Left lobe of liver (tissue), 2 donors: ENCODE measurements at regions not wholly inside any gene's neighbourhood (a gene's known extent, or its start where the extent isn't known, plus 50 kb on each side); places are given as distances from the start of the nearest gene placed in this dataset.

Source experiments
- ATAC-seq: fragments of 200-7000 bp; cut with Tn5 transposase; one replicate; pipeline ENCODE4 v1.9.1; 2020; ENCODE audit warnings: mild to moderate bottlenecking, moderate library complexity
- DNase-seq: peaks from one replicate; pipeline ENCODE4 v3.0.0-alpha.2; 2020; ENCODE audit warnings: low spot score
- donor health status: DM: no; HTN: no; CAD: no; lungs with moderate emphysema.
- donor health status: DM: no; HTN: yes; CAD: no.

DNA sequence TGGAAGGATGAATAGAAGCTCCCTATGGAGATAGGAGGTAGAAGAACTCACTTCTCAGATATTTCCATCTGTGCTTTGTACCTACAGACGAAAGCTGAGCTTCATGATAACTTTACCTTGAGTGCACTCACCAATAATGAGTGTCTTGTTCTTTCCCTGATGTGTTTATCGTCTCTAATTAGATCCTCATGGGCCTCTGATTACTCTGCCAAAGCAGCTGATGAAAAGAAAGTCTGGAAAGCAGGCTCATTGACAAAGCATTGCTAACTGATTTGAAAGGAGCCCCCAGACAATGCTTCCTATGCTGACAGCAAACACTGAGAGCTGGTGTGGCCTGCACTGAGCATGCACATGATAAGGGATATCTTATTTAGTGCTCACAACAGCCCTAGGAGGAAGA is 183.9 kb upstream of the GHITM start:
- DNase-seq (no peak), ATAC-seq (no peak)

DNA sequence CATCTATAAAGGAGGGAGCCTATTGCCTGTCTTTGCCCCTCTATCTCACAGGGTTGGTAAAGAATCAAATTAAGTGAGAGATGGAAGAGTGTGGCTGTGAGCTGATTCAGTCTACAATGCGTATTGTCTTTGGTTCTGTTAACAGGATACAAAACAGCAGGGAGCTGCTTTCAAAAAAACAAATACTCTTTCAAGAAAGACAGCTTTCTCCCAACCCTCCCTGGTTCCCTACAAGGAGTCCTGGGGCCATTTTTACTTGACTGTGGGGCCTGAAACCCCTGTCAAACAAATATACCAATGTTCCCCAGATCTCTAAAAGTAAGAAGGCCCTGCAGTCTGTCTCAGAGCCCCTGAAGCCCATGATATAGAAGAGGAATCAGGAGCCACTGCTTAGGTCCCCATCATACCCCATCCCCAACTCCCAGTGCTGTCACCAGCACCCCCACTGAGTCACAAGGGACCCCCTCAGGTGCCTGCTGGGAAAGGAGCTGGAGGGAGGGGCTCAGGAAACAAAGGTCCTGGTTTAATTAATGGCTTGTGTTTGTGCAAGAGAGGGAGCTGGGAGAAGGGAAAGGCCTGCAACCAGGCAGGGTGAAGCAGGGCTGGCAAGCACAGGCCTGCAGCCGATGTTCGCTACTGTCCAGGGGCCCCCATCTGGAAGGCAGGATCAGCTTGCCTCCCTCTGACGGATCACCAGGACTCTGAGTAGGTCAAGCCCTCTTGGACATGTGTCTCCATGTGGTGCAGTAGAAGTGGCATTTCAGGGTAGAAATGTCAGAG is 182.0 kb upstream of the GHITM start:
- no peak for DNase-seq

DNA sequence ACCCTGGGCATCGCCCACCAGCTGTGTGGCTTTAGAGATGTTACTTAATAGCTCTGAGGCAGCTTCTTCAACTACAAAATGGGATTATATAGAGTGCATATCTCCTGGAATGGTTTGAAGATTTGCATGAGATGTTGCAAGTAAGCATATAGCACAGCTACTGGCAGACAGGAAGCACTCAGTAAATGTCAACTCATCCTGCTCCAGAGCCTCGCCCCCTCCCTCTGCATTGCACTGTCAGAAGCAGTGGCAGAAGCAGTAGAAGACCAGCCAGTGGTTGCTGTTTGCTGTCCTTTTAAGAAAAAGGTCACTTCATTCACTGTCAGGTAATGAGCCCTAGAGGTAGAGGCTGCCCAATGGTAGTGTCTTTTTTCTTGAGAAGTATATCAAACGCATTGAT is 180.0 kb upstream of the GHITM start:
- DNase-seq (no peak), ATAC-seq (no peak)

More for the DNA sequence above, 182.0 kb upstream of the GHITM start:
- no peak for ATAC-seq

DNA sequence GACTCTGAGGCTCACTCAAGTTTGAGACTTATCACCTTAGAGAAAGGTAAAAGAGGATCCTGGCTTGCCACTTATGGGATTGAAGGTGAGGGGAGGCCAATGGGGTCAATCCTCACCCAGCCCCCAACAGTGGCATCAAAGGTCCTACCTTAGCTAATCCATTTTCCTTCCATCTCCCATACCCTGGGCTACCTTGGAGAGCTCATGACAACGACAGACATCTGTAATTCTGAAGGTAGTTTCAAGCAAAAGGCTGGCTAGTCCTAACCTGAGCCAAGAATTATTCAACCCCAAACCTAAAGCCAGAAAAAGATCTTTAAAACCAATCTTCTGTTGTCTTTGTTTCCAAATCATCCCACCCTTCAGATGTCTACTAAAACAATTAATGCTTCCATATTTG is 179.2 kb upstream of the GHITM start:
- ATAC-seq, result no peak

GRCh38 chr10:83961620-83962019 is 177.7 kb upstream of the GHITM start:
- ATAC-seq, result no peak
- DNase-seq, result no peak

More for the DNA sequence above, 179.2 kb upstream of the GHITM start:
- no peak for DNase-seq

DNA sequence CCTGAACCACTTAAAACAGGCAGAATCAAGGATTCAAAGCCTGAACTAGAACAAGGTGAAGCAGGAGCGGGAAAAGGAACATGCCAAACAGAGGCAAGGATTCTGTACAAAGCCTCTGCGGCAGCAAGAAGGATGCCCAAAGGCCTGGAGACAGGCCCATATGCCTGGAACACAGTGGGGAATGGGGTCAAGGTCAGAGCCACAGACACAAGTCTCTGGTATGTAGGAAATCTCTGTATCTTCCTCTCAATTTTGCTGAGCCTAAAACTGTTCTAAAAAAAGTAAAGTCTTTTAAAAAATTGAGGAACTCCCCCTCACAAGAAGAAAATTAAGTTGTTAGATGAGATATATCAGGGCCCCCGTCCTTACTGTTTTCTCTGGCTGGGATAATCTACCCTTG is 175.9 kb upstream of the GHITM start:
- ATAC-seq (no peak), DNase-seq (no peak)

DNA sequence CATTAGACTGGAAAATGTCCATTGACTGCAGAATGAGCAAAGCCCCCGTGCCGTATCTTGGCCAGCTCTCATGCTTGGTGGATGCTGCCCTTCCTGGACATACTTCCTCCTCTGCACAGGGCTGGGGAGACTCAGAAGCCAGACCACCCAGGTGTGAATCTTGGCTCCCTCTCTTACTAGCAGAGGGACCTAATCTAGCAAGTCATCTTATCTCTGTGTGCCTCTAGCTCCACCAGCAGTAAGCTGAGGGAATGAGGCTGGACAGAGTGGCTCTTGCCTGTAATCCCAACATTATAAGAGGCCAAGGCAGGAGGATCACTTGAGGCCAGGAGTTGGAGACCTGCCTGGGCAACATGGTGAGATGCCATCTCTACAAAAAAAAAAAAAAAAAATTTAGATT is 173.8 kb upstream of the GHITM start:
- ATAC-seq (no peak), DNase-seq (no peak)

GRCh38 chr10:83968052-83968451 is 171.3 kb upstream of the GHITM start:
- no peak for DNase-seq
- no peak for ATAC-seq

GRCh38 chr10:83978681-83979383 is 160.5 kb upstream of the GHITM start:
- peak; percentile 46 for DNase-seq
- ATAC-seq, result peak; percentile 89

DNA sequence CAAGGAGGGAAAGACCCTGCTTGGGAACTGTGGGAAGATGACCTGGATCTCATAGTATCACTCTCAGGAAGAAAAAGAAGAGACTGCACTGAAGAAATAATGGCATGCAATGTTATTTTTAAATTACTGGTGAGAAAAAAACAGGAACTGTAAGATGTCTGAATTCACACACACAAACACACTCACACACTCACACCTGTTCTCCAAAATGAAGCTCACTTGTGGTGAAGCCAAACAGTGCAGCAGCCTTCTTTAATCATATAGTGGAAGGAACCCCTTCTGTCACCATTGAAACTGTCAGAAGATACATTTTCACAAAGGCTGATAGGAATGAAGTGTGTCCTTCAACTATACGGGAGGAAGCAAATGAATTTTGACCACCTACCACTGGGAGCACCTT is 156.5 kb upstream of the GHITM start:
- no peak for ATAC-seq
- no peak for DNase-seq

DNA sequence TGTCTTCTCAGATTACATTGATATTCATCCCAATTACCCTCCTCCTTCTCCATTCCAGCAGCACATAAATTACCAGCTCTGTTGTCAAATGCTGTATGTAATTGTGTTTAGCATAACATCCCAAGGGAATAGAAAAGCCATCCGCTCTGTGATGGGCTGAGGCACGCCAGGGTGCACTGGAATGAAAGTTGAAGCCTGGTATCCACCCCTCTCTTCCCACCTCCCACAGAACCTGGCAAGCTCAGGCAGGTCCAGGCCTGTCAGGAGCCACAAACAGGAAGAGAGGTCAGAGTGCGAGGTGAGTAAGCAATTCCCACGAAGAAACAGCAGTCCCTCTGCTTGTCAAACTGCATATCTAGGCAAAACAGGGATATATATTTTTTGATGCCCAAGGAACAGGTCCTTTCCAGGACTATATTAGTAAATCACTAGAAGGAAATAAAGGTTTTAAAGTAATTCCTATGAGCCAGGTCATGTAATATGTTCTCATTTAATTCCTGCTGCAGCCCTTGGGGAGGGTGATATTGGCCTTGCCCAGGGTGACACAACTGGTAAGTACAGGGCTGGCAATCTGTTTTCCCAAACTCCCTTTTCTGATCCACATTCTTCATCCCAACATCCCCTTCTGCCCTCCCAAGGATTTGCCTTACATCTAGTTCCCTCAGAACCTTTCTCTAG is 155.6 kb upstream of the GHITM start:
- ATAC-seq (no peak), DNase-seq (no peak)

DNA sequence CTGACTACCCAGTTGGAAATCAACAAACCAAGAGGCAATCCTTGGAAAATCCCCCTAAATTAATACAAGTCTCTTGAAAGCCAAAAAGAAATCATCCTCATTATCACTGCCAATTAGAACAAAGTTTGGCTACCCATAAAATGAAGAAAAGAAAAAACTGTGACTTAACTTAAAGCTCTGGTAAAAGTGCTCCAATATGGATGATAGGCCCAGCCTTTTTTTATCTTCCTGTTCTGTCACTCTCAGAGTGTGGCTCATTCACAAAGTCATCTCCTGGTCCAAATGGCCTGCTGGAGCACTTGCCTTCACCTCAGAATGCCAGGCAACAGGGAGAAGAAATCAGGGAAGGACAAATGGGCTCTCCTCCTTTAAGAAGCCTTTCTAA is 155.1 kb upstream of the GHITM start:
- no peak for DNase-seq
- ATAC-seq, result no peak

DNA sequence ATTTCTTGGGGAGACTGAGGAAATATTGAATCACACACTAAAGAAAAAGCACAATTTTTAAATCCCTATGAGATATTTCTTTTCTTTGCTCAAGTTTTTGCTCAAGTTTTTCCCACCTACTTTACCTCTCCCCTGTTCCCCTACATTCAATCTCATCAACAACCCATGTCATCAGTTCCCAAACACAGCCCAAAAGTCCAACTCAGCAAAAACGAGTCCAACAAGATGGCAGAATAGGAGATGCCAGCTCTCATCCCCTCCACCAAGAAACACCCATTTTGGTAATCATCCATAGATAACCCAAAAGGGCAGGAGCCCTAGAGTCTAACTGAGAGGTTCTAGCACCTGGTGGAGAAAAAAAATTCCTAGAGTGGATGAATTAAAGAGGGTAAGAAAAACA is 152.5 kb upstream of the GHITM start:
- DNase-seq, result no peak
- no peak for ATAC-seq

GRCh38 chr10:83987216-83987615 is 152.1 kb upstream of the GHITM start:
- ATAC-seq, result no peak
- DNase-seq, result no peak

- ATAC-seq, result no peak
- DNase-seq, result no peak
Measured at GRCh38 chr10:83988435-83988834, 150.9 kb upstream of the GHITM start.

DNA sequence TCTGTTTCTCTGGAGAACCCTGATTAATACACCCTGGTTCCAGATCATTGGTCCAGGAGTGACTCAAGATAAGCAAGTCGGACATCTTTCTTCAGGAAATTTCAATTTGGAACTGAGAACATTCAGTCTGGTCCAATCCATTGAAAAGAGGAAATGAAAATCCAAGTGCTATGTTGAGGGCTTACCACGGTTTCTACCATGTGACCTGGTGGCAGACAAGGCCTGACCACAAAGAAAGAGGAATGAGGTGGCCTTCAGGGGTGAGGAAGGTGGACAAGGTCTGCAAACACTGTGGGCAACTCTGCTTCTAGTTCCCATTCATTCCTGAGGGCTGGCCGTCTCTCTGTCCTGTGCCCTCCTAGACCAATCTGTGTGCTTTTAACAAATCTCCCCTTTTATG is 149.2 kb upstream of the GHITM start:
- DNase-seq (no peak), ATAC-seq (no peak)

DNA sequence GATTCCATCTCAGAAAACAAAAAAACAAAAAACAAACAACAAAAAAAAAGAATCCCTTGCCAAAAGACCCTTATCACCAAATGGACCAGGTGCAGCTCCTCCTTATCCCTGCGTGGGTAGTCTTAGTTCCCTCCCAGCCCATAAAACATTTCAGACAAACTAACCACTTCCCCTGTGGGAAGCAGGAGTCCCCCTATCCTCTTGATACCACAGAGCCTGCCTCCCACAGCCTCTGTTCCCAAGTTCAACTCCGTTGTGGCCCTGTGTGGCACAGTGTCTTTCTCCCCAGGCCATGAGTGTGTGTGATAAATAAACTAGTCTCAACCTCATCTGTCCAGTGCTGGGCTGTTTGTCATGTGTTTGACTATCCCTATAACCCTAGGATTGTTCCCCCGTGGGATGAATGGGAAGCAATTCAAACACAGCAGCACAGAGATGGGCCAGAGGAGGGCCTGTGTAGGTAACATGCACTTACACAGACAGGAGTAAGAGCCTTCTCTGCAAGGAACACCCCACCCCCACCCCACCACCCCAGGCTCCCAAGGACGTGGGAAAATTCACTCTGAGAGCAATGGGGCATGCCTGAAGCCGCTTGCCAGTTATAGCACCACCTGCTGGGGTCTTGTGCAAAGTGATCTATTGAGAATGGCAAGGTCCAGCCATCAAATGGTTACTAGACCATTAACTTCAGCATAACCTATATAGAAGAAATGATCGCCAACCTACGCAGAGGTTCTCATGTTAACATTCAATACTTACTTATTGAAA is 147.1 kb upstream of the GHITM start:
- ATAC-seq (peak; percentile 64), DNase-seq (no peak)

- ATAC-seq (peak; percentile 49), DNase-seq (no peak)
Measured at GRCh38 chr10:83994325-83994724, 145.0 kb upstream of the GHITM start.

- ATAC-seq (no peak), DNase-seq (no peak)
Measured at GRCh38 chr10:83995738-83996331, 143.5 kb upstream of the GHITM start.

GRCh38 chr10:84004221-84004620 is 135.1 kb upstream of the GHITM start:
- DNase-seq (no peak), ATAC-seq (no peak)

- ATAC-seq (no peak), DNase-seq (no peak)
Measured at GRCh38 chr10:84005403-84005802, 133.9 kb upstream of the GHITM start.
